NCI-H2196 treated with DMSO at 0.1 percent for 48 hours (cell line): ENCODE measurements at regions not wholly inside any gene's neighbourhood (a gene's known extent, or its start where the extent isn't known, plus 50 kb on each side); places are given as distances from the start of the nearest gene placed in this dataset.

Experiments used
- DNase-seq: peaks from one replicate; lab custom pipeline; 2025; ENCODE audit not compliant: unreplicated experiment; lab: John Stamatoyannopoulos, UW

GRCh38 chr16:26647870-26648269 lies 418.9 kb upstream of the C16orf82 start:
- DNase-seq, result no peak

DNA sequence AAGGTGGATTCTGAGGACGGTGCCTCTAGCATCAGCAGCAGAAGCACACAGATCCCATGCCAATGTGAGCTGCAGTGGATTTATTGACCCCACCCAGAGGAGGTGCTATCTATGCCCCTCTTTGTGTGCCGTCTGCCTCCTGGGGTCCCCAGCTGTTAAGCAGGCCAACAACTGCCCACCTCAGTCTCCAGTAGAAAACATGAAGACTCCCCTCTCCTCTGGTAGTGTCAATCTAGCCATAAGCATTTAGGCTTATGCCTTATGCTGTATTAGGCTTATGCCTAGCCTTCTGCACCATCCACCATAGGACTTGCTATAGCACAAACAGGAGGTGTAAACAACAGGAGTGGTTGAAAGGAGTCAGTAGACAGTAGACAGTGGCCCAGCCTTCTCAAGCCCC lies 417.9 kb upstream of the C16orf82 start:
- DNase-seq, result no peak

GRCh38 chr16:26649381-26650045 lies 417.2 kb upstream of the C16orf82 start:
- DNase-seq, result peak; percentile 36

- DNase-seq, result no peak
Measured at GRCh38 chr16:26651464-26651863, 415.3 kb upstream of the C16orf82 start.

- DNase-seq, result no peak
Measured at GRCh38 chr16:26651884-26652283, 414.8 kb upstream of the C16orf82 start.

- no peak for DNase-seq
Measured at GRCh38 chr16:26658486-26658885, 408.2 kb upstream of the C16orf82 start.

DNA sequence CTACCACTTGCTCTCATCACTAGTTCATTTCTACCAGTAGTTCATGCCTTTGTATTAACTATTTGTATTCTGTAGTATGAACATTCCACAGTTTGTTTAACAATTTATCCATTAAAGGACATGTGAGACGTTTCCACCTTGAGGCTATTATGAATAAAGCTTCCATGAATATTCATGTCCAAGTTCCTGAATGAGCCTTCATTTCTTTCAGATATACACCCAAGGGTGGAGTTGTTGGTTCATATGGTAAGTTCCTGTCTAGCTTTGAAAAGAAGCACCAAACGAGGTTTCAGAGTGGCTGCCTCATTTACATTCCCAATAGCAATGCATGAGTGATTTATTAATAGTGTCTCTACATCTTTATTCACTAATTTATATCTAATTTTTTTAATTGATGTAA lies 407.8 kb upstream of the C16orf82 start:
- no peak for DNase-seq

- DNase-seq, result no peak
Measured at GRCh38 chr16:26664086-26664485, 402.6 kb upstream of the C16orf82 start.

- peak; percentile 77 for DNase-seq
Measured at GRCh38 chr16:26665166-26665939, 401.4 kb upstream of the C16orf82 start.

DNA sequence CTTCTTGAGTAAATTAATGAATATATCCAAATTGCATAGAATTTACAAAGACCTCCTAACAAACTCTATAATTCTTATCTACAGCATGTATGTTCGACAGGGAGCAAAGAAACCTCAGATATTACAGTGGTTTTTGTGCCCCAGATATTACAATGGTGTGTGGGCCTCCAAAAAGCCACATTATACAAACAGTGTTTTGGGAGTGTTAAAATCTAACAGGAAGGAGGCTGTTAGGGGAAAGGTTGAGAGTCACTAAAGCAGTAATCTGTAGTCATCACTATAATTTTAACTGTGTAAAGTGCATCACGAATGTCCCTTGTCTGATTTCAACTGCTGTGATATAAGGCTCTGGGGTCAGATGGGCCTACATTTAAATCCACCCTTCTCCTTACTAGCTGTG lies 400.2 kb upstream of the C16orf82 start:
- no peak for DNase-seq

DNA sequence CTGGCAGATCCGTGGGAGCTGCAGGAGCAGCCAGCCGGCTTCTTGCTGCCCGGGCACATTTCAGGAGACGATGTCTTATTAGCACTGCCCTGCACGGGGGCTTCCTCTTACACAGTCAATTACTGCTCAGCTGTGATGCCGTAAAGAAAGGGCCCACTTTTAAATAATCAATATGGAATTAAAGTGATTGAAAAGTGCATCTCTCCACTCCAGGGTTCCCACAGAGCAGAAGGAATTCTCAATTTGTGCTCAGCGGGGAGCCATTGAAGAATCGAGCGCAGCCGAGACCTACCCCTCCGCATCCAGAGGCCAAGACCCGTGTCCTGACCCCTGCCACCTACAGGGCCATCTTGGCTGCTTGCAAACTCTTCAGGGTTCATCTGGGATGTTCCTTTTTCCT lies 399.4 kb upstream of the C16orf82 start:
- no peak for DNase-seq

GRCh38 chr16:26668026-26668425 lies 398.7 kb upstream of the C16orf82 start:
- no peak for DNase-seq

- DNase-seq, result no peak
Measured at GRCh38 chr16:26672206-26672605, 394.5 kb upstream of the C16orf82 start.

- no peak for DNase-seq
Measured at GRCh38 chr16:26673011-26673410, 393.7 kb upstream of the C16orf82 start.

DNA sequence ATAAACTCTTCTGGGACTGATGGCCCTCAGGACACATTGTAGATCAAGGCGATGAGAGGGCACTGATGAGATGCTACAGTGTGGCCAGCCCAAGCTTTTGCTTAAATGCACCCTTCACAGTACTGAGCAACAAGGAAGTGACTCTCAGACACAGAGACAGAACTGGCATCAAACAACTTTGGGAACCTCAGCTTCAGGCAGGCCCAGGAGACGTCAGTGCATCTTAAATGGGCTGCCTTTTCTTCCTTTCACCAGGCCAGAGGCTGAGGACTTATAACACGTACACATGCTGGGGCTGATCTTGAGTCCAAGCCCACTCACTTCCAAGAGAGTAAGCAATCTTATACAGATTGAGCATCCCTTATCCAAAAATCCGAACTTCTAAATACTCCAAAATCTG lies 386.1 kb upstream of the C16orf82 start:
- no peak for DNase-seq

GRCh38 chr16:26688105-26688504 lies 378.6 kb upstream of the C16orf82 start:
- no peak for DNase-seq

DNA sequence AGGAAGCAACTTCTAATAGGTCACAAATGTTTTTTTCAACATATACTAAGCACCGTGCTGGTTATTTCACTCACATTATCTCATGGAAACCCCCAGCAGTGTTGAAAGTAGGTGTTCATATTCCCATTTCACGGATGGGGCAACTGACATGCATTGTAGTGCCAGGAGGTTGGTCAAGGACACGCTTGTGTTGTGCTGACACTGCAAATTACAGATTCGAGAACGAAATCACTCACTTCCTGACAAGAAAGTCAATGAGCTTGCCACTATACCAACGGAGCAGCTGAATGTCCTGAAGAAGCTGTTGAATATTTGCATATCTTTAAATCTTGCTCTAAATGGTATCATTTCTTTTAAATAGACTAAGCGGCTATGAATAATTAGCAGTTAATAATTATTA lies 378.0 kb upstream of the C16orf82 start:
- no peak for DNase-seq

DNA sequence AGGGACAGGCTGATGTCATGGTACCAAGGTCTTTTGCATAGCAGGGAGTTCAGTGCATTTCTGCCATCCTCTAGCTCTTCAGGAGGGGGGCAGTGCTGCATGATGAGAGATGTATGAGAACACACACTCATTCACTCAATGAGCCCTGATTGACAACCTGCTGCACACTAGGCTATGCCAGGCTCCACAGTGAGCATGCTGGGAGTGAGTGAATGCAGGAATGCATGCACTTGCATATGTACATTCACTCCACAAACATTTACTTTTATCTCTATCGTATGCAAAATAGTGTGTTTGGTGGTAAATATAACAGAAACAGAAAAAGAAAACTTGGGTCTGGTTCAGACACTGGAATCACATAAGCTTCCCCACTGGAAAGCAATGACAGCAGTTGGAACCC lies 374.1 kb upstream of the C16orf82 start:
- no peak for DNase-seq

DNA sequence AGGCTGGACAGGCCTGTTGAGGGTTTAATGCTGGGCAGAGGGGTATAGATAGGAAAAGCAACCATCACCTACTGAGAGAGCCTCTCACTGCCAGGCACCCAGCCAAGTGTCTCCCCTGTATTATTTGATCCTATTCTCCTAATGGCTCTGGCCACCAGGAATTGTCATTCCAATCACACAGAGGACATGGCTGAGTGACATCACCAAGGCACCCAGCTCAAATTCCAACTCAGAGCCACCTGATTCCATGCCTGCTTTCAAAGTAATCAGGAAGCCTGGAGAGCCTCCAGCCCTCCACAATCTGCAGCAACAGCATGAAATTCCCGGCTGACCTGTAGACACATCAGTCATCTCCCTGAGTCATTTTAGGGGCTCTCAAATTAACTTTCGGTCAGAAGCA lies 368.9 kb upstream of the C16orf82 start:
- DNase-seq, result no peak

DNA sequence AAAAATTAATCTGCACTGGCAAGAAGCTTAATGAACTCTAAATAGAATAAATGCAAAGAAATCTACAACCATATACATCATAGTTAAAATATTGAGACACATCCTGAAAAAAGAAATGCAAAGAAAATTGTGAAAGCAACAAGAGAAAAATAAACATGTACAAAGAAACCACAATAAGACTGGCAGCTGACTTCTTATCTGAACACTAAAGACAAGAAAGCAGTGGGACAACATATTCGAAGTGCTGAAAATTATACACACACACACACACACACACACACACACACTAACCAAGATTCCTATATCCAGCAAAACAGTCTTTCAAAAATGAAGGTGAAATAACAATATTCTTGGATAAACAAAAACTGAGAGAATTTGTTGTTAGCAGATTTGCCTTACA lies 366.5 kb upstream of the C16orf82 start:
- no peak for DNase-seq

GRCh38 chr16:26701243-26701886 lies 365.4 kb upstream of the C16orf82 start:
- no peak for DNase-seq

GRCh38 chr16:26705346-26705745 lies 361.4 kb upstream of the C16orf82 start:
- DNase-seq, result no peak
